ENCODE measurements at regions not wholly inside any gene's neighbourhood (a gene's known extent, or its start where the extent isn't known, plus 50 kb on each side); places are given as distances from the start of the nearest gene placed in this dataset.
"Not testable (repeated sequence)": the region's sequence is repeated elsewhere in the genome, so short reads cannot be mapped to it uniquely, and the experiment has no call there.

DNA sequence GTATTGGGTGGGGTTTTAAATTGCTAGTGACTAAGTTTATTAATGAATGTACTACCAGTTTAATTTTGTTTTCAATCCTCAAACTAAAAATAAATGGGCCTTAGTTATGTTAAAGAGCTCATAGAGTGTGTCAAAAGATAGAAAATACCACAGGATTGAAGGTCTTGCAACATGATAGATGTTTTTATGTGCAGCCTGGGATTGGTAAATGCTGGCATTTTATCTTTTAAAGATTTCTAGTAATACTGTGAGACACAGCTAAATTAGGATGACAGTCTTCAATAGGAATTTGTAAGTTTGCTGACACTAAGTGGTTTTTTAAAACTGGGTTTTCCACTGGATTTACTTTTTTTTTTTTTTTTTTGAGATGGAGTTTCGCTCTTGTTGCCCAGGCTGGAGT is 122.3 kb downstream of the HAUS1 start:
- DNase-seq (ENCODE audit: low read depth, low spot score): no peak

DNA sequence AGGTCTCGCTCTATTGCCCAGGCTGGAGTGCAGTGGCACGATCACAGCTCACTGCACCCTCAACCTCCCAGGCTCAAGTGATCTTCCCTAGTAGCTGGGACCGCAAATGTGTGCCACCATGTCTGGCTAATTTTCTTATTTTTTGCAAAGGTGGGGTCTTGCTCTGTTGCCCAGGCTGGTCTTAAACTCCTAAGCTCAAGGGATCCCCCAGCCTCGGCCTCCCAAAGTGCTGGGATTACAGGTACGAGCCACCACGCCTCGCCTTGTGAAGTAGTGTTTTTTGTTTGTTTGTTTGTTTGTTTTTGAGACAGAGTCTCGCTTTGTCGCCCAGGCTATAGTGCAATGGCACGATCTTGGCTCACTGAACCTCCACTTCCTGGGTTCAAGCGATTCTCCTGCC is 125.5 kb downstream of the HAUS1 start:
- DNase-seq (ENCODE audit: low read depth, low spot score): not testable (repeated sequence)

- no peak for DNase-seq (ENCODE audit: low read depth, low spot score)
Observed at GRCh38 chr18:46236156-46236555, 132.0 kb downstream of the HAUS1 start.

- DNase-seq (ENCODE audit: low read depth, low spot score): no peak
Observed at GRCh38 chr18:46237891-46238290, 133.7 kb downstream of the HAUS1 start.

DNA sequence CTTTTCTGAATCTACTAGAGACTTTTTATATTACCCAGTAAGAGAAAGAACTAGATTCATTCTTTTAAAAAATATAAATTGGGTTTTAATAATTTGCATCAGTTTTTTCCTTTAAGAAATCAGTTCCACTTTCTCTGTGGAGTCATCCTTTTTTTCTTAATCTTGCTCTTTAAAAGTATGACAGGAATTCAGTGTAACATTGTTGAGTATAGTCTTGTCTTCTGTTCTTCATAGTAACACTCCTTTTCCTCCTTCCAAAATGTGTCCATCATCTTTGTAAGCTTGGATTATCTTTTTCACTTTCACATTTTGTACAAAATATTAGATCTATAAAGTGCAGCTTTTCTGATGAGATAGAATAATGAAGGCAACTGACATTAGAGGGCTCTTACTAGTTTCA is 135.4 kb downstream of the HAUS1 start:
- no peak for DNase-seq (ENCODE audit: low read depth, low spot score)

GRCh38 chr18:46239998-46240397 is 135.8 kb downstream of the HAUS1 start:
- DNase-seq (ENCODE audit: low read depth, low spot score): peak; percentile 55

DNA sequence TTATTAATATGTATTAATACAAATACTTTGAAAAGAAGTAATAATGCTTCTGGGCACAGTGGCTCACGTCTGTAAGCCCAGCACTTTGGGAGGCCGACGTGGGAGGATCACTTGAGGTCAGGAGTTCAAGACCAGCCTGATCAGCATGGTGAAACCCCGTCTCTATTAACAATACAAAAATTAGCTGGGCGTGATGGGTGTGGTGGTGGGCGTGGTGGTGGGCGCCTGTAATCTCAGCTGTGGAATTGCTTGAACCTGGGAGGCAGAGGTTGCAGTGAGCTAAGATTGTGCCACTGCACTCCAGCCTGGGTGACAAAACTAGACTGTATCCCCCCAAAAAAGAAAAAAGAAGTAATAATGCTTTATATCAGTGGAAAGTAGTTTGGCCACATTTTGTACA is 137.2 kb downstream of the HAUS1 start:
- DNase-seq (ENCODE audit: low read depth, low spot score): not testable (repeated sequence)

GRCh38 chr18:46242183-46242582 is 138.0 kb downstream of the HAUS1 start:
- no peak for DNase-seq (ENCODE audit: low read depth, low spot score)

- DNase-seq (ENCODE audit: low read depth, low spot score): no peak
Observed at GRCh38 chr18:46243095-46243494, 138.9 kb downstream of the HAUS1 start.

DNA sequence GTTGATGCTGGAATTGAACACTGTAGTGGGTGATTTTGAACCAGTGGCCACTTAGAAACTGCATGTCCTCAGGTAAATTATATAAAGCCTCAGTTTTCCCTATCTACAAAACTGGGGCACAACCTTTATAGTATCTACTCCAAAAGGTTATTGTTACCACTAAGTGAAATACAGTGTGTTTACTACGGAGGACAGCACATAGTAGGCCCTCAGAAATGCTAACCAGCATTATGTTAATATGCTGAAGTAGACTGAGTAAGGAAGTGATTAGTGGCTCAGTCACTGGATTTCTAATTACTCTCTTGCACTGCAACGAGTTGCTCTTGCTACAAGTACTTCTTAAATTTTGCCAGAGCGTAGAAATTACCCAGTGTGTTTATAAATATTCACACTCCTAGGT is 139.5 kb downstream of the HAUS1 start:
- DNase-seq (ENCODE audit: low read depth, low spot score): no peak

GRCh38 chr18:46246101-46246500 is 141.9 kb downstream of the HAUS1 start:
- DNase-seq (ENCODE audit: low read depth, low spot score): peak; percentile 44

DNA sequence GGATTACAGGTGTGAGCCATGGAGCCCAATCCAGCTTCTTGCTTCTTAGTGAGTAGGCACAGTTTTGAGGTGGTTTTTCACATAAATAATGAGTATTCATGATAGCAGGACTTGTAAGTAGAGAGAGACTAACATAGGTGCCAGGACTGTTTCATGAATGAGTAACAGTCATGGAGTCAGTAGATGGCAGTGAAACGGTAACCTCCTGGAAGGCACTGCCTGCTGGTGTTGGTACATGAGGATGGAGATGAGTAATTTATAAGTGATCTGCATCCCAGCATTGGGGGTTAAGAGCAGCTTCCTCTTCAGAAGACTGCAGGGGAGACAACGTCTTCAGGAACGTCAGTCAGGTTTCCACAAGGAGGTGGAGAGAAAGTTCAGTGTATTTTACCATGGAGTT is 143.8 kb downstream of the HAUS1 start:
- no peak for DNase-seq (ENCODE audit: low read depth, low spot score)

DNA sequence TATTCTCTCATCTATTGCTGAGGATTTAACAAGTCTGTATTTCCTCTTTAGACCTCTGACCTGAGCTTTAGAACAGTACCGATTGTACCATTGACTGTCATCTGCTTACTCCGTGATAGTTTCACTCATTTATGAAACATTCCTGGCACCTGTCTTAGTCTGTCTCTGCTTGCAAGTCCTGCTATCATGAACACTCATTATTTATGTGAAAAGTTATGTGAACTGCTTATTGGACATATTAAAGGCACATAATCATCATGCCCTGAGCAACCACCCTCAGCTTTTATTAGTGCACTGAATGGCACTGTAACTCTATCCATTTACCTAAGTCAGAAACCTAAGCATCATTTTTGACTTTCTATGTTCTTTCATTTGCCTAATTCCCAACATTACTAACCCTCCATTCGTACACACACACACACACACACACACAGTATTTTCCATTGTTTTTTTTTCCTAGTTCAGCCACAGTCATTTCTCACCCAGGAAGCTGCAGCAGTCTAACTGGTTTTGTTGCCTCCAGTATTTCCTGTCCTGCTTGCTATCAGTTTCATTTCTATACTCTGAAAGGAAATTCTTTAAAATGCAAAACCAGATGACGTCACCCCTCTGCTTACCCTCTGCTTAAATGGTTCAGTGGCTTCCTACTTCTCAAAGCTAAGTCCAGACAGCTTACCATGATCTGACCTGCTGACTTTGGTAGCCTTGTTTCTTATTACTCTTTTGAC is 146.1 kb downstream of the HAUS1 start:
- DNase-seq (ENCODE audit: low read depth, low spot score): peak; percentile 45

- DNase-seq (ENCODE audit: low read depth, low spot score): no peak
Observed at GRCh38 chr18:46250812-46251173, 146.6 kb downstream of the HAUS1 start.

- DNase-seq (ENCODE audit: low read depth, low spot score): no peak
Observed at GRCh38 chr18:46252759-46253158, 148.6 kb downstream of the HAUS1 start.

- DNase-seq (ENCODE audit: low read depth, low spot score): no peak
Observed at GRCh38 chr18:46253498-46253897, 149.3 kb downstream of the HAUS1 start.

- DNase-seq (ENCODE audit: low read depth, low spot score): no peak
Observed at GRCh38 chr18:46256078-46256477, 151.9 kb downstream of the HAUS1 start.

GRCh38 chr18:46257366-46257765 is 153.2 kb downstream of the HAUS1 start:
- DNase-seq (ENCODE audit: low read depth, low spot score): no peak

DNA sequence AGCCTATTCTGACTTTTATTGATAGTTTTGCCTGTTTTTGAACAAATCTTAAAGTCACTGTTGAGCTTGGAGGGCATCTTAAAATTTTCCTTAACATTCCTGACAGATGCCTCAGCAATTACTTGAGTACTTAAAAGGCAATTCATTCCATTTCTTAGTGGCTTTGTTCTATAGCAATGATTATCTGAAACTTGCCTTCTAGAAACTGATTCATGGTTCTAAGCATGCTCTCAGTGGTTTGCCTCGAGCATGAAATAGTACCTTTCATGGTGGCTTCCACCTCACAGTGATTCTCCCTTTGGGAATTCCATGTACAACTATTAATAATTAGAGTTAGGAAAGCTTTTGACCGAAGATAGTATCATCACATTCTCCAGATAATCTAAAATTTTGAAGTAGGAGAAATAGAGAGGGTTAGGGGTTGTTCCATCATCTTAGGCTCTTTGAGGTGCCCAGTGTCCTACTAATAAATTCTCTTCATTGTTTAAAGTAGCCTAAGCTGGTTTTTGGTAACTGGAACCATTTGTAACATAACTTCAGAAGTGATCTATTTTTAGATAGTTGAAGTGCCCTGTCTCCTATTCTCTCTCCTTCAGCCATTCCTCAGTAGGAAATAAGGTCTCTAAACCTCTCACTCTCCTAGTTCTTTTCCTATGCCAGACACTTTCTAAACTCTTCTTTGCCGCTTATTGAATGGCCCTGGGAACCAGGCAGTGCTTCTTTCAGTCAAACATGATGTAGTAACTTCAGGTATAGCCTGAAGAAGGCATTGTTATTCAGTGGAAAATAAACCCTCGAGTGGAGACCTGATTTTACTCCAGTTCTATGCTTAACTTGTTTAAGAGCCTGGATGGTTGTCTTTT is 156.1 kb downstream of the HAUS1 start:
- no peak for DNase-seq (ENCODE audit: low read depth, low spot score)

DNA sequence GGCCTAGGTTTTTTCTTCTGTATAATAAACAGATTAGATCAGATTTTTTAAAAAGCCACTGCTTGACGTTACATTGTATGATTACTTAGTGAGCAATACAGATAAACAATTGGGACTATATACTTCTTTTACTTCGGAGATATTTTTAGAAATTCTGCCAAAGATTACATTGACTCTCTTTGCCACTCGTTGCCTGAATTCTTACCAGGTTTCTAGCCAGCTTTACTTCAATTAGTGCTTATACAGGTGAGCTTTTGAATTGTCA is 156.6 kb downstream of the HAUS1 start:
- DNase-seq (ENCODE audit: low read depth, low spot score): no peak

DNA sequence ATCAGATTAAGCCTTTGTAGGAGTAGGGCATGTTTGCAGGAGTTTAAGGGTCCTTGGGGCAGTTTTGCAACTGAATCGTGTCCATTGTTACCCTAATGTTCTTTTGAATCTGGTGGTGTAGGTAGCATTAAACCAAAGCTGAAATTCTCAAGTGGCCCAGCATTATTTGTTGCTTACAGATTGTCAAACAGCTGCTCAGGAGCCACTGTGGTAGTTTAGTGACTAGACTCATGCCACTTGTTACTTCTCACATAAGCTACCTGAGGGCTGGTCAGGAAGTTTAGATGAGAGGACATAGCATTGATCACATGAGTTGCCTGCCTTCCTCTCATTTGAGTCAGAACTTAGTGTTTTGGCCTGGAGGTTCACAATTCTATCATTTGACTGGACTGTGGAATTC is 157.6 kb downstream of the HAUS1 start:
- DNase-seq (ENCODE audit: low read depth, low spot score): peak; percentile 29

- no peak for DNase-seq (ENCODE audit: low read depth, low spot score)
Observed at GRCh38 chr18:46262856-46263255, 158.7 kb downstream of the HAUS1 start.

GRCh38 chr18:46264255-46264654 is 160.1 kb downstream of the HAUS1 start:
- DNase-seq (ENCODE audit: low read depth, low spot score): peak; percentile 47
